GM12892 (cell line): ENCODE measurements at regions not wholly inside any gene's neighbourhood (a gene's known extent, or its start where the extent isn't known, plus 50 kb on each side); places are given as distances from the start of the nearest gene placed in this dataset.

ENCODE experiments used
- POLR2A ChIP-seq: IDR thresholded peaks from 2 replicates; pipeline ENCODE4 v1.6.1; 2011; ENCODE audit warnings: low read depth, low read length, control low read depth
- POLR2AphosphoS5 ChIP-seq: IDR thresholded peaks from 2 replicates; pipeline ENCODE4 v1.6.1; 2011; ENCODE audit warnings: low read depth, low read length, control low read depth
- TAF1 ChIP-seq: IDR thresholded peaks from 2 replicates; pipeline ENCODE4 v1.6.1; 2011; ENCODE audit warnings: low read depth, mild to moderate bottlenecking, control low read depth, low read length, borderline replicate concordance

DNA sequence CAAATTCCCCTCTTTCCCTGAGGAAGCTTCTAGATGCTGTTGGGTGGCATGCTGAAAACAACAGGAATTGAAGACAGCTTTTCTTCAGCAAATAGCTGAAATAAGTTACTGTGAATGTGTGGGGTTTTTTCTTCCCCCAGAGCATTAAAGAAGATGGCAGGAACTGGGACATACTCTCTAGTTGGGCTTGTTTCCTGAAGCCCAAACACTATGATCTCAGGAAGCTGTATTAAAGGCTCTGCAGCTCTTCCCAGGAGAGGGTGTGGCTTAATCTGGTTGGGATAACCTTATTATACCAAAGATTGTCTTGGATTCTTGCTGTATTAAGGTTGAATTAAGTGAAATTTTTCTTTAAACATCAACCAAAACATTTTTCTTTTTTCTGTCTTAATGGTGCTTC lies 64.9 kb upstream of the LMO4 start:
- TF ChIP-seq POLR2A (no peak), POLR2AphosphoS5 (no peak), TAF1 (no peak)
